ENCODE measurements at regions not wholly inside any gene's neighbourhood (a gene's known extent, or its start where the extent isn't known, plus 50 kb on each side); places are given as distances from the start of the nearest gene placed in this dataset.

DNA sequence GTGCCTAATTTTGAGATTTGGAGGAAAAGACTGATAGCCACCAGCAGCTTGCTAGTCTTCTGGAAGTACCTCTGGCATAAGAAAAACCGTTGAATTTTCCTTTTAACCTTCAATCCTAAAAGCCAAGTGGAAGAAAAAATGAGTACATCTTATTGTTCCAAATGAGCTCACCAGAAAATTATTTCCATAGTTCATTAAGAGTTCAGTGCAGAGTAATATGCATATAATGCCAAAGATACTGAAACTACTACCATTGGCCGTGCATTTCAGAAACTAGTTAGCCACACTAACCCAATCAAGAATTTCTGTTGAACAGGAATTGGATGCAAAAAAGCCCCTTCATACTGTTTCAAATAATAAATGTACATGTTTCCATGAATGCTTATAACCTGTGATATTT, 607.9 kb downstream of the KCTD16 start:
- no peaks in the 10 kb centered on the region for H3K4me1 ChIP-seq (replicated peaks in 1 of 2)
- no peak overlapping the region for H3K4me3 ChIP-seq
- H3K36me3 ChIP-seq (replicated peaks in 1 of 2), result no peaks in the 10 kb centered on the region
- no peaks in the 10 kb centered on the region for H3K9me3 ChIP-seq (replicated peaks in 1 of 3)
- WGBS, 4 donors, result 46 to 74% (median 64%) methylated on average over 2 of the region's 2 CpGs
- TF ChIP-seq, protein P1, sequence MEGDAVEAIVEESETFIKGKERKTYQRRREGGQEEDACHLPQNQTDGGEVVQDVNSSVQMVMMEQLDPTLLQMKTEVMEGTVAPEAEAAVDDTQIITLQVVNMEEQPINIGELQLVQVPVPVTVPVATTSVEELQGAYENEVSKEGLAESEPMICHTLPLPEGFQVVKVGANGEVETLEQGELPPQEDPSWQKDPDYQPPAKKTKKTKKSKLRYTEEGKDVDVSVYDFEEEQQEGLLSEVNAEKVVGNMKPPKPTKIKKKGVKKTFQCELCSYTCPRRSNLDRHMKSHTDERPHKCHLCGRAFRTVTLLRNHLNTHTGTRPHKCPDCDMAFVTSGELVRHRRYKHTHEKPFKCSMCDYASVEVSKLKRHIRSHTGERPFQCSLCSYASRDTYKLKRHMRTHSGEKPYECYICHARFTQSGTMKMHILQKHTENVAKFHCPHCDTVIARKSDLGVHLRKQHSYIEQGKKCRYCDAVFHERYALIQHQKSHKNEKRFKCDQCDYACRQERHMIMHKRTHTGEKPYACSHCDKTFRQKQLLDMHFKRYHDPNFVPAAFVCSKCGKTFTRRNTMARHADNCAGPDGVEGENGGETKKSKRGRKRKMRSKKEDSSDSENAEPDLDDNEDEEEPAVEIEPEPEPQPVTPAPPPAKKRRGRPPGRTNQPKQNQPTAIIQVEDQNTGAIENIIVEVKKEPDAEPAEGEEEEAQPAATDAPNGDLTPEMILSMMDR (IDR thresholded peaks at IDR 0.05), result no peak
- TF ChIP-seq POLR2A (IDR thresholded peaks at IDR 0.05), result no peak
- H3K27ac ChIP-seq, result no peak overlapping the region
- H3K27me3 ChIP-seq, result no peaks in the 10 kb centered on the region
- intact Hi-C loops (cut with DNase I), result no loop called here
- DNase-seq, result no peak

DNA sequence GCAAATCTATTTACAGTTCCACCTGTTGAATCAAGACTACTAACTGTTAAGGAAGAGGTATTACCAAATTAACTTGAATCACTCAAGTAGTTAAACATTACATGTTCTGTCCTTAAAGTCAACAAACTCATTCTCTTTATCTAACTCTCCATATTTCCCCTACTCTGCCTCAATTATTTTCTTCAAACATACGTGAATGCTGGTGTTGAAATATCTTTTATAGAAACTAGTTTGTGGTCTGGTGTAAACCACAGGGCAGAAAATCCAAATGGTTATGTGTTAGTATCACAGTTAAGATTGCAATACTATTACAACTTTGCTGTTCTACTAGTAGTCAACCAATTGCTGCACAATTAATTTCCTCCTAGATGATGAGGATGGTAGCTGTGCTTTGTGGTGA, 603.5 kb downstream of the KCTD16 start:
- Histone ChIP-seq H3K9me3 (replicated peaks in 1 of 3) (no peaks in the 10 kb centered on the region), H3K27ac (no peak overlapping the region), H3K27me3 (no peaks in the 10 kb centered on the region), H3K4me3 (no peak overlapping the region), H3K4me1 (replicated peaks in 1 of 2) (no peaks in the 10 kb centered on the region), H3K36me3 (replicated peaks in 1 of 2) (no peaks in the 10 kb centered on the region)
- TF ChIP-seq, protein P1 (IDR thresholded peaks at IDR 0.05), result no peak
- no peak for TF ChIP-seq POLR2A (IDR thresholded peaks at IDR 0.05)
- WGBS, 4 donors, result 53 to 78% (median 66%) methylated on average over 1 of the region's 1 CpG
- no peak for DNase-seq
- intact Hi-C loops (cut with DNase I), result no loop called here

DNA sequence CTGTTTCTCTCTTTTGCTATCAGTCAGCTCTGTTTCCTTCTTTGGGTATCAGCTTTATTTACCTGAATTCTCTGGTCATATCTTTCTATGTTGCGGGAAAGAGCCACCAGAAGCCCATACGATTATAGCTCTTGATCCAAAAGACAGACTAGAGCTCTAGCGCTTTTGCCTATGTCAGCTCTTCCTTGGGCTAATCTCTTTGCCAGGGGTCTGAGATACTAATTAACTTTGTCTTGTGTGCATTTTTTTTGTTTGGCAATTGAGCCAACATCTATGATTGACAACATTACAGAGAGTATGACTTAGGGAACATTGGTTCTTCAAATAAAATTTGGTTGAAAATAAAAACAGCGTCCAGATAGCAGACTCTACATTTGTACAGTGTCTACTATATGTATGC, 603.0 kb downstream of the KCTD16 start:
- no peaks in the 10 kb centered on the region for H3K4me1 ChIP-seq (replicated peaks in 1 of 2)
- no peak overlapping the region for H3K4me3 ChIP-seq
- 60 to 73% (median 68%) methylated on average over 4 of the region's 4 CpGs for WGBS, 4 donors
- no peaks in the 10 kb centered on the region for H3K27me3 ChIP-seq
- H3K27ac ChIP-seq, result no peak overlapping the region
- no peaks in the 10 kb centered on the region for H3K36me3 ChIP-seq (replicated peaks in 1 of 2)
- TF ChIP-seq POLR2A (IDR thresholded peaks at IDR 0.05), result no peak
- TF ChIP-seq, protein P1 (IDR thresholded peaks at IDR 0.05), result no peak
- intact Hi-C loops (cut with DNase I), result no loop called here
- DNase-seq, result no peak
- H3K9me3 ChIP-seq (replicated peaks in 1 of 3), result no peaks in the 10 kb centered on the region

DNA sequence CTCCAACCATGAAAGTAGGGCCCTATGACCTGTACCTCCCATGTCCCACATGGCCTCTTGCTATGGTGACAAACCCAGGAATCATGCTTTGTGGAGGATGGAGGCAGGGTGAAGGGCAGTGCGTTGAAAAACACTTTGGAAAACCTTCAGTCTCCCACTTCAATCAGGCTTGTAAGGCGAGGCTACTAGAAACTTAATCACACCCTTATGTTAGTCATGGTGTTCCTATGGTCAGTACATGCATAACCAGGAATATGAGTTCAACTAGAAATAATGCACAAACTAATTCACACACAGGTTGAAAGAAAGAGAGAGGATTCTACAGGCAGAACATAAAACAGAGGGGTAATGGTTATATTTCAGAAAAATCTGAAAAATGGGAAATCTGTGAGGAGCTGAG, 601.1 kb downstream of the KCTD16 start:
- Histone ChIP-seq H3K4me1 (replicated peaks in 1 of 2) (no peaks in the 10 kb centered on the region), H3K36me3 (replicated peaks in 1 of 2) (no peaks in the 10 kb centered on the region), H3K27me3 (no peaks in the 10 kb centered on the region), H3K4me3 (no peak overlapping the region), H3K9me3 (replicated peaks in 1 of 3) (no peaks in the 10 kb centered on the region), H3K27ac (no peak overlapping the region)
- no peak for DNase-seq
- WGBS, 4 donors, result 74 to 90% (median 84%) methylated on average over 2 of the region's 2 CpGs
- intact Hi-C loops (cut with DNase I), result no loop called here
- TF ChIP-seq POLR2A (IDR thresholded peaks at IDR 0.05), result no peak
- TF ChIP-seq, protein P1 (IDR thresholded peaks at IDR 0.05), result no peak
